Endothelial cell (in vitro differentiated cells): ENCODE measurements at regions not wholly inside any gene's neighbourhood (a gene's known extent, or its start where the extent isn't known, plus 50 kb on each side); places are given as distances from the start of the nearest gene placed in this dataset.

Experiments used
- DNase-seq: peaks from one replicate; pipeline ENCODE4 v3.0.0; 2021; ENCODE audit warnings: low spot score
- H3K27ac Mint-ChIP-seq: one replicate; pipeline ENCODE4 v1.8.0; 2021; ENCODE audit warnings: mixed read lengths, inconsistent platforms; ENCODE audit not compliant: unreplicated experiment
- H3K27me3 Mint-ChIP-seq: one replicate; pipeline ENCODE4 v1.8.0; 2021; ENCODE audit warnings: mild to moderate bottlenecking, moderate library complexity, mixed read lengths, inconsistent platforms; ENCODE audit not compliant: unreplicated experiment
- H3K36me3 Mint-ChIP-seq: one replicate; pipeline ENCODE4 v1.8.0; 2021; ENCODE audit warnings: mild to moderate bottlenecking, low read depth, mixed read lengths, inconsistent platforms; ENCODE audit not compliant: unreplicated experiment
- H3K4me1 Mint-ChIP-seq: one replicate; pipeline ENCODE4 v1.8.0; 2021; ENCODE audit warnings: mild to moderate bottlenecking, mixed read lengths, inconsistent platforms; ENCODE audit not compliant: unreplicated experiment
- H3K4me3 Mint-ChIP-seq: one replicate; pipeline ENCODE4 v1.8.0; 2021; ENCODE audit warnings: mild to moderate bottlenecking, mixed read lengths, inconsistent platforms; ENCODE audit not compliant: unreplicated experiment
- H3K9me3 Mint-ChIP-seq: one replicate; pipeline ENCODE4 v1.8.0; 2021; ENCODE audit warnings: mixed read lengths, inconsistent platforms; ENCODE audit not compliant: unreplicated experiment
- TF ChIP-seq, protein P1 (sequence below): fragments of 200-600 bp; sonication (generic); IDR thresholded peaks from one replicate; pipeline ENCODE4 v1.5.0; 2021; ENCODE audit warnings: antibody characterized with exemption; ENCODE audit not compliant: unreplicated experiment

DNA sequence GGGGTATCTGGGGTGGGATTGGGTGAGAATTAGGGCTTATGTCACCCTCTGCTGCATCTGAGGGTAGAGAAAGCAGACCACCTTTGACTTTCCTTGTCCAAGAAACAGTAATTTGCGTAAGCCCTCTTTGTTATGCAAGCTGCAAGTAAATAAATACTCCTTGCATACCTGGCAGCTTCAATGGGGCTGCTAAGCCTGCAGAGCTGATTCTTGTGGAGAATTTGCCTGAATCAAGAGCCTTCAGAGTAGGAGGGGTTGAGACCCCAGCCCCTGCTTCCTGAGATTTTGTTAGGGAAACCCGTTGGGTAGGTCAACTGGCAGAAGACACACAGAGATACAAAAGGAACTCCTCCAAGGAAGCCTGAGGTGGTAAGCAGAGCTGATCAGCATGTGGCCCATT is 515.1 kb downstream of the DMAC1 start:
- Mint-ChIP-seq H3K4me3 (no peak overlapping the region), H3K36me3 (no peaks in the 10 kb centered on the region), H3K9me3 (no peaks in the 10 kb centered on the region), H3K27ac (no peak overlapping the region), H3K27me3 (peaks cover 2% of the 10 kb centered on the region), H3K4me1 (peaks cover 3% of the 10 kb centered on the region)
- DNase-seq = no peak
- TF ChIP-seq, protein P1, sequence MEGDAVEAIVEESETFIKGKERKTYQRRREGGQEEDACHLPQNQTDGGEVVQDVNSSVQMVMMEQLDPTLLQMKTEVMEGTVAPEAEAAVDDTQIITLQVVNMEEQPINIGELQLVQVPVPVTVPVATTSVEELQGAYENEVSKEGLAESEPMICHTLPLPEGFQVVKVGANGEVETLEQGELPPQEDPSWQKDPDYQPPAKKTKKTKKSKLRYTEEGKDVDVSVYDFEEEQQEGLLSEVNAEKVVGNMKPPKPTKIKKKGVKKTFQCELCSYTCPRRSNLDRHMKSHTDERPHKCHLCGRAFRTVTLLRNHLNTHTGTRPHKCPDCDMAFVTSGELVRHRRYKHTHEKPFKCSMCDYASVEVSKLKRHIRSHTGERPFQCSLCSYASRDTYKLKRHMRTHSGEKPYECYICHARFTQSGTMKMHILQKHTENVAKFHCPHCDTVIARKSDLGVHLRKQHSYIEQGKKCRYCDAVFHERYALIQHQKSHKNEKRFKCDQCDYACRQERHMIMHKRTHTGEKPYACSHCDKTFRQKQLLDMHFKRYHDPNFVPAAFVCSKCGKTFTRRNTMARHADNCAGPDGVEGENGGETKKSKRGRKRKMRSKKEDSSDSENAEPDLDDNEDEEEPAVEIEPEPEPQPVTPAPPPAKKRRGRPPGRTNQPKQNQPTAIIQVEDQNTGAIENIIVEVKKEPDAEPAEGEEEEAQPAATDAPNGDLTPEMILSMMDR = no peak

DNA sequence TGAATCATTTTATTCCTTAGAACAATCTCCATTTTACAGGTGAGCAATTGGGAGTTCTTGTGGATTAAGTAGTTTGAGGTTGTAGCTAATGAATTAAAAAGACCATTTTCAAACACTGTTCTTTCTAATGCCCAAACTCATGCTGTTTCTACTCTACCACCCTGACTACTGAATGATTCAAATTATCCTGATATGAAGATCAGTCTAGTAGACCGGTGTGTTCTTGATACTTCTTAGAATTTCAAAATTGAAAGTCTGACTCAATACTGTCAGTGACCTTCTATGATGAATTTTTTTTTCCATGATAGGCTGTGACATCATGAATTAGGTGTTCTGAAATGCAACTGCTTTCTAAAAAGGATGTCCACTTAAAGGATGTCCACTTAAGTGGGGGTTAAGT is 515.5 kb downstream of the DMAC1 start:
- TF ChIP-seq, protein P1 = no peak
- peaks cover 2% of the 10 kb centered on the region for H3K27me3 Mint-ChIP-seq
- no peak for DNase-seq
- H3K9me3 Mint-ChIP-seq = no peaks in the 10 kb centered on the region
- no peak overlapping the region for H3K4me3 Mint-ChIP-seq
- peaks cover 3% of the 10 kb centered on the region for H3K4me1 Mint-ChIP-seq
- H3K36me3 Mint-ChIP-seq = no peaks in the 10 kb centered on the region
- H3K27ac Mint-ChIP-seq = no peak overlapping the region

DNA sequence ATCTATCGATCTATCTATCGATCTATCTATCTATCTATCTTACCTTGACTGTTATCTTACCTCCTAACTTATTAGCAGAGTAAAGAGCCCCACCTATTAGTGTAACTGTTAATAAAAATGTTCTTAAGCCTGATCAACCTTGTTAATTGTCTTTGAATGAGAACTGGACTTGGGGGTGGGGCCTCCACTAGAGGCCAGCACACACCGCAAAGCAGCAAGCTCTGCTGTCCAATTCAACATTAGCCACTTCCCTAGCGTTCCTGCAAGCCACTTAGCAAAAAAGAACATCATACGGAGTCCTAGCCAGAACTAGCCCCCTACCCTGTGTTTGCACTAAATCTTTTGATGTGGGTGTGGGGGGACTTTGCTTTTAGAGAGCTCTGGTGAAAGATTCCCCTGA is 515.8 kb downstream of the KDM4C start:
- no peaks in the 10 kb centered on the region for H3K27me3 Mint-ChIP-seq
- TF ChIP-seq, protein P1 = no peak
- no peaks in the 10 kb centered on the region for H3K4me1 Mint-ChIP-seq
- peak; percentile 25 for DNase-seq
- H3K27ac Mint-ChIP-seq = no peak overlapping the region
- no peaks in the 10 kb centered on the region for H3K36me3 Mint-ChIP-seq
- H3K4me3 Mint-ChIP-seq = no peak overlapping the region
- no peaks in the 10 kb centered on the region for H3K9me3 Mint-ChIP-seq

DNA sequence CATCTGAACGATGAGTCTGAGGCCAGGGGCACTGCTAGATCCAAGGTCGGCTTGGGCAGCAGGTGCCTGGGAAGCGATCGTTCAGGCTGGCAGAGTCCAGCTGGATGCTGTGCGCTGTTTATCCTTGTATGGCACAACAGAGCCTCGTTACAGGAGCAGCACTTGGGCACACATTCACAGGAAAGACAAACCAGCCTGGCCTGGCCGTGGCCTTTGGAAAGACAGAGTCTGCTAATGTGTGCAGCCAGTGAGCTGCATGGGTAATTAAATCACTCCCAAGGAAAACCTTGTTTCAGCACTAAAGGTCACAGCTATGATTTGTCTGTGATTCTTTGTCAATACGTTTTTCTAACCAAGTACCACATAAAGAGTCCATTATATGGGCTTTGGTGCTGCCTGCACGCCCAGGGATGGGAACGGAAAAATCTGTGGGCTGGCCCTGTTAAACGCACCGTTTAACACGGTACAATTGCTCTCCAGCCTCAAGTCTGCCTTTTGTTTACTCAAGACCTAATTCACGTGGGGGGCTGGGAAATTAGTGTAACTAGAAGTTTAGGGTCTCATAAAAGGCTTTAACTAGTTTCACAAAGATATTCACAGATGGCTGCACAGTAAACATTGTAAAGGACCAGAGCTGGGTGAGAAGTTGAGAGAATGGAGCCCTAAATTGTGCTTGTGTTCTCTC is 509.3 kb downstream of the KDM4C start:
- Mint-ChIP-seq H3K27ac (no peak overlapping the region), H3K27me3 (no peaks in the 10 kb centered on the region), H3K4me3 (no peak overlapping the region), H3K36me3 (no peaks in the 10 kb centered on the region), H3K9me3 (no peaks in the 10 kb centered on the region), H3K4me1 (no peaks in the 10 kb centered on the region)
- TF ChIP-seq, protein P1 = no peak
- no peak for DNase-seq

DNA sequence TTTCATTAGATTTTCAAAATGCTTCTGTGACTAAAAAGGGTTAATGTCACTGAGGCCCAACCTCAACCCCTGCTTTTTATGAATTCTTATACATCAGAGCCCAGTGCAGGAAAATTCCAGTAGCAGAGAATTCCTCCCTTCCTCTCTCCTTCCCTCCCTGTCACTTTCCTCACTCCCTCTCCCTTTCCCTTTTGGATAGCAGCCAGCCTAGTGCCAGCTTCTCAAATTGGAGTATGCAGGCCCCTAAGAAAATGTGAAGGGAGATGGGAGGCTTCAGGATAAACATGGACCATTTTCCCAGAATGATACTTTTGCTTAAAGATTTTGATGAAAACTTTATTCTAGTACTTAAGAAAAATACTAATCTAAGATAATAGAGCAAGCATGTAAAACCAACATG is 507.4 kb downstream of the KDM4C start:
- H3K36me3 Mint-ChIP-seq = no peaks in the 10 kb centered on the region
- H3K4me1 Mint-ChIP-seq = no peaks in the 10 kb centered on the region
- no peaks in the 10 kb centered on the region for H3K9me3 Mint-ChIP-seq
- DNase-seq = no peak
- TF ChIP-seq, protein P1 = no peak
- H3K4me3 Mint-ChIP-seq = no peak overlapping the region
- H3K27me3 Mint-ChIP-seq = no peaks in the 10 kb centered on the region
- H3K27ac Mint-ChIP-seq = no peak overlapping the region
